Lower leg skin (tissue), 4 donors: ENCODE measurements at regions not wholly inside any gene's neighbourhood (a gene's known extent, or its start where the extent isn't known, plus 50 kb on each side); places are given as distances from the start of the nearest gene placed in this dataset.

Experiments
- DNase-seq, 2 donors: peaks; one replicate each; pipeline ENCODE4 v3.0.0-alpha.2; 2019; ENCODE audit warnings: low spot score in 2 of 2
- H3K4me3 ChIP-seq: fragments of 200-600 bp; sonication (generic); 2 replicates; pipeline ENCODE4 v1.5.1; 2017; ENCODE audit warnings: mild to moderate bottlenecking, low read depth; ENCODE audit not compliant: poor library complexity, severe bottlenecking
- CTCF ChIP-seq, 3 donors: fragments of 450-650 bp; IDR thresholded peaks; one replicate each; pipeline ENCODE4 v1.5.1; 2016; ENCODE audit warnings: antibody characterized with exemption in 3 of 3, mild to moderate bottlenecking in 3 of 3, moderate library complexity in 2 of 3
- POLR2A ChIP-seq, 2 donors: fragments of 450-650 bp; IDR thresholded peaks; one replicate each; pipeline ENCODE4 v1.6.1; 2016 to 2017; ENCODE audit warnings: antibody characterized with exemption in 2 of 2, mild to moderate bottlenecking in 1 of 2, moderate library complexity in 1 of 2
- WGBS, 2 donors: methylation state at CpG; one replicate each; pipeline ENCODE4 v1.1.5; 2018; 5-methylcytosine and 5-hydroxymethylcytosine counted together
- intact Hi-C: fragments of 100-400 bp; cut with DNase I; formaldehyde crosslinking; loops from one replicate; pipeline ENCODE4 v1.15.0; 2023; ENCODE audit warnings: low total_unique reads

GRCh38 chr14:98689951-98690350 lies 582.0 kb downstream of the BCL11B start:
- WGBS, 2 donors, result 61 to 68% methylated on average over 3 of the region's 3 CpGs

GRCh38 chr14:98692832-98693231 lies 579.2 kb downstream of the BCL11B start:
- 82 to 84% methylated on average over 5 of the region's 5 CpGs for WGBS, 2 donors
- no peak overlapping the region for H3K4me3 ChIP-seq
- intact Hi-C loops, result no loop called here
- no peak for DNase-seq
- TF ChIP-seq POLR2A (IDR thresholded peaks at IDR 0.05) (no peak), CTCF (IDR thresholded peaks at IDR 0.05) (no peak)

More at GRCh38 chr14:98689951-98690350, 582.0 kb downstream of the BCL11B start:
- H3K4me3 ChIP-seq, result no peak overlapping the region
- no peak for TF ChIP-seq POLR2A (IDR thresholded peaks at IDR 0.05)
- no peak for TF ChIP-seq CTCF (IDR thresholded peaks at IDR 0.05)
- intact Hi-C loops, result no loop called here
- no peak for DNase-seq

DNA sequence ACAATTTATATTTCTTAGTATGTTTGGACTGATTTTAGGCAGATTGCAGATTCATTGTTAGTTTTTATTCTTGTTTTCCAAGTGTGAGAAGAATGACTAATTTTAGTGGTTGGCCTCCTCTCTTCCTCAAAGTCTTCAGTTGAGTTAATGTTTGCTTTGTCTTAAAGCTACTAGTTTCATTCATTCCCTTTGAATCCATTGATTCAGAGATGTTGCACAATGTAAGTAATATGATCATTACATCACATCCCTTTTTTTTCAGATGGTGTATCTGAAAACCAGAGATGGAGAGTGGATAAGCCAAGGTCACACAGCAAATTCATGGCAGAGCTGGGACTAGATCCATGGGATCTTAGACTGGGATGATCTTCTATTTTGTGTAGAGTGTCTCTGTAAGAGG lies 577.5 kb downstream of the BCL11B start:
- TF ChIP-seq POLR2A (IDR thresholded peaks at IDR 0.05), result no peak
- TF ChIP-seq CTCF (IDR thresholded peaks at IDR 0.05), result no peak
- H3K4me3 ChIP-seq, result no peak overlapping the region
- DNase-seq, result no peak
- intact Hi-C loops, result no loop called here

GRCh38 chr14:98695809-98696208 lies 576.2 kb downstream of the BCL11B start:
- TF ChIP-seq CTCF (IDR thresholded peaks at IDR 0.05) (no peak), POLR2A (IDR thresholded peaks at IDR 0.05) (no peak)
- H3K4me3 ChIP-seq, result no peak overlapping the region
- intact Hi-C loops, result no loop called here
- WGBS, 2 donors, result 84 to 97% methylated on average over 1 of the region's 1 CpG
- DNase-seq, result no peak

GRCh38 chr14:98698341-98698740 lies 573.7 kb downstream of the BCL11B start:
- no peak overlapping the region for H3K4me3 ChIP-seq
- 86 to 93% methylated on average over 3 of the region's 3 CpGs for WGBS, 2 donors
- intact Hi-C loops, result no loop called here
- no peak for DNase-seq
- TF ChIP-seq CTCF (IDR thresholded peaks at IDR 0.05) (no peak), POLR2A (IDR thresholded peaks at IDR 0.05) (no peak)

GRCh38 chr14:98700748-98701147 lies 571.2 kb downstream of the BCL11B start:
- no peak for TF ChIP-seq POLR2A (IDR thresholded peaks at IDR 0.05)
- TF ChIP-seq CTCF (IDR thresholded peaks at IDR 0.05), result no peak
- no peak for DNase-seq
- H3K4me3 ChIP-seq, result no peak overlapping the region
- 61 to 64% methylated on average over 3 of the region's 3 CpGs for WGBS, 2 donors
- intact Hi-C loops, result no loop called here
